ENCODE measurements at regions not wholly inside any gene's neighbourhood (a gene's known extent, or its start where the extent isn't known, plus 50 kb on each side); places are given as distances from the start of the nearest gene placed in this dataset.
A peak's percentile ranks its signal among the peaks of the same experiment; 100 is the strongest.
"Not testable (repeated sequence)": the region's sequence is repeated elsewhere in the genome, so short reads cannot be mapped to it uniquely, and the experiment has no call there.

DNA sequence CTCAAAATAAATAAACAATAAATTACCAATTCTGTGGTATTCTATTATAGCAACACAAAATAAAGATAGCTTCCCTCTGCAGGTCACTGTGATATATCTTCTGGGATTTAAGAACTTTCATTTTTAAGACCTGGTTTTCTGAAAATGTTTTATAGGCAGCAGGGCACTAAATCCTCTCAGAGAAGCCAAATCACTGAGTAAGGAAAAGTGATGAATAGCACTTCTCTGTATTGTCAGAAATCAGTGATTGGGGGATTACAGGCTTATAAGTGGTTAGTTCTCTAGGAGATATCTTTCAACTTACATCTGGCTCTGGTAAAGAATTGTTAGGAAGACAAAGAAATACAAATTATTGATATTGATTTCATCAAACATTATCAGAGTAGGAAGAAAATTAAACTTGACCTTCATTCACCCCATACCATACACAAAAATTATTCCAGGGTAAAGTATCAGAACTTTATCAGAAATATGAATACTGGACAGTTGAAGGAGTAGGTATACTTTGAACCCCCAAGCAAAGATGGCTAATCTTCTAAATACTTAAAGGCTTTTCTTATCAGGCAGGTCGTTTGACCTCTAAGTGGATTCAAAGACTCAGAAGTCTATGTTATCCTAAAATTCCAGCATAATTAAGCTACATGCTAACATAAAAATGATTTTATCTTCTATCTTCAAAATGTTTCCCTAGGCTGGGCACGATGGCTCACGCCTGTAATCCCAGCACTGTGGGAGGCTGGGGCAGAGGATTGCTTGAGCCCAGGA, 81.6 kb upstream of the USP9X start:
- DNase-seq (ENCODE audit: low read depth) = no peak

GRCh38 chrX:41005445-41005992, 79.7 kb upstream of the USP9X start:
- no peak for DNase-seq (ENCODE audit: low read depth)

- DNase-seq (ENCODE audit: low read depth) = peak; percentile 86
These were observed 75.1 kb upstream of the USP9X start for GRCh38 chrX:41009850-41010846.

DNA sequence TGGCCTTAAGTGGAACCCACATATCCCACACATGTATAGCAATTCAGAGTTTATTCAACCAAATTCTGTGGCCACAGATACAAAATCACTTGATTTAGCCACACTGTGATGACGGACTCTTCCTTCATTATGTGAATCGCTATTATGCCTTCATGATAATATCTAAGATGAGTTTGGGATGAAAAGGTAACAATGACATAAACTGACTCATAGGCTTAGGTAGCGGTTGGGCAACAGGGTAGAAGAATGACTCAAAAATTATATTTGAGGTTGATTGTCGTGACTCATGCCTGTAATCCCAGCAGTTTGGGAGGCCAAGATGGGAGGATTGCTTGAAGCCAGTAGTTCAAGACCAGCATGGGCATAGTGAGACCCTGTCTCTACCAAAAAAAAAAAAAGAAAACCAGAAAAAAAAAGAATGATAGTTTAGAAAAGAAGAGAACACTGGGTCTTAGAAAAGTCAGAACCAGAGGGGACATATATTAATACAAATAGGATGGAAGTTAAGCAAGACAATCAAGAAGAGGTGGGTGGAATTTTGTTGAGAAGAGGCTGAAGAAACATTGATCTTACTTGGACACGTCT, 70.4 kb upstream of the USP9X start:
- DNase-seq (ENCODE audit: low read depth) = no peak

- not testable (repeated sequence) for DNase-seq (ENCODE audit: low read depth)
These were observed 67.5 kb upstream of the USP9X start for GRCh38 chrX:41017785-41018184.

GRCh38 chrX:41018391-41019040, 66.7 kb upstream of the USP9X start:
- DNase-seq (ENCODE audit: low read depth) = not testable (repeated sequence)

GRCh38 chrX:41019041-41019392, 66.2 kb upstream of the USP9X start:
- no peak for DNase-seq (ENCODE audit: low read depth)

DNA sequence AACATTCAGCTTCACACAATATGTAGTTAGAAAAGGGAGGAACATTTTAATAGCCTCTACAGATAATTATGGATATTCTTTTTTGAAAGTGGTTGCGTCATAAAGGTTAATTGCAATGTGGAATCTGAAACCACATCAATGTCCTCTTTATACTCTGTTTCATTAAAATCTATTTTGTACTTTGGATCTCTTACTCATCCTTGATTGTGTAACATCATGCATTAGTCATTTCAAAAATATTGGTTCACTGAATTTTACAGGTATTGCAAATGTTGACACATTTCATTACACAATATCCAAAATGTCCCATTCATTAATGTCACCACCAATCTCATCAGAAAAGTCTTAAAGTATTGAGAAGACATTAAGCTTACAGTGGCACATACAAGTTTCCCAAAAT, 62.7 kb upstream of the USP9X start:
- DNase-seq (ENCODE audit: low read depth) = peak; percentile 18

GRCh38 chrX:41023098-41023497, 62.1 kb upstream of the USP9X start:
- no peak for DNase-seq (ENCODE audit: low read depth)

DNA sequence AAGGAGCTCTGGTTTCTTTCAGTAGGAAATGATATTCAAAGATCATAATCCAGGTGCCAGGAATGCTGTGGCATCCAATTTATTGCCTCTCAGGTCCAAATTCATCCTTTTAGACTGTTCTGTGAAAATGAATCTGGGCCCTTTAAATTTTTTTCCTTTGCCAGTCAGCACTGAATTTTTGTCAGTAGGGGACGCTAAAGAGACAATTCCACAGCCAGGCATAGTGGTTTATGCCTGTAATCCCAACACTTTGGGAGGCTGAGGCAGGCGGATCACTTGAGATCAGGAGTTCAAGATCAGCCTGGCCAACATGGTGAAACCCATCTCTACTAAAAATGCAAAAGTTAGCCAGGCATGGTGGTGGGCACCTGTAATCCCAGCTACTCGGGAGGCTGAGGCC, 60.9 kb upstream of the USP9X start:
- DNase-seq (ENCODE audit: low read depth) = not testable (repeated sequence)

DNA sequence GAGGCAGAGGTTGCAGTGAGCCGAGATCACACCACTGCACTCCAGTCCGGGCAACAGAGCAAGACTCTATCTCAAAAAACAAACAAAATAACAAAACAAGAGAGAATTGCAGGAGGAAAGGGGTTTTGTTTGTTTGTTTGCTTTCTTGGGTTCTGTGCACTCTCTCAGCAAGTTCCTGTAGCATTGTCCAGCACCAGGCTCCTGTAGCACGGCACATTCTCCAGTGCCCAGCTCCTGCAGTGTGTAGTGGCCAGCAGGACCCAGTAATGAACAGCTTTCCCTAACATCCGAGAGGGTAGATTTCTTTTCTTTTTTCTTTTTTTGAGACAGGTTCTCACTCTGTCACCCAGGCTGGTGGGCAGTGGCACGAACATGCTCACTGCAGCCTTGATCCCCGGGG, 60.5 kb upstream of the USP9X start:
- DNase-seq (ENCODE audit: low read depth) = no peak

DNA sequence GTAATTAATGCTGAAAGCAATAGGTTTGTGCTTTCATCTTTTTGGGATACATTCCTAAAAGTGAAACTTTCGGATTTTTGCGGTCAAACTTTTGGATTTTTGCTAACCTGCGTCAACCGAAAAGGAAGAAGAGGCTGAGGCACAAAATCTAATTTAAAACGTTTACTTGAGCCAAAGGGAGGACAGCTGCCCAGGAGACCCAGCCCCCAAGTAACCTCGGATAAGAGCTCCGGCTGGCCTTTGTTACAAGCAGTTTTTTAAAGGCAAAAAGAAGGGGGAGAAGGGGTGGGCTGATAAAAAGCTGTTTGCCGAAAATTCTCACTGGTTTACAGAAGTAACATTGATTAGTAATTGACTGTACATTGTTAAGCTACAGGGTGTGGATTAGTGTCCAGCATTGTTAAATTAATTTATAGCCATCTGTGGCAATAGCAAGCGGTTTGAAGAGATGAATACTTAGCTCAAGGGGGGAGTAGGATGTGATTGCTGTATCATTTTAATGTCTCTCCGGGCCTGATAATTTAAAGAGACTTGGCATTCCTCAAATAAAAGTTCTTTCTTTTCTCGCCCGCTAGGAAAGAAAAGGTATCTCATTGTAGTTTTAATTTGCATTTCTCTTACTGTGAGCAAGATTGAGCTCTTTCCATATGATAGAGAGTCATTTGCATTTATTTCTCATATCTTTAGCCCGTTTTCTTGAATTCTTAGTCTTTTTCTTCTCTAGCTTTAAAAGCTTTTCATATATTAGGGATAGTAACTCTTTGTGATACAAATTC, 59.1 kb upstream of the USP9X start:
- no peak for DNase-seq (ENCODE audit: low read depth)

DNA sequence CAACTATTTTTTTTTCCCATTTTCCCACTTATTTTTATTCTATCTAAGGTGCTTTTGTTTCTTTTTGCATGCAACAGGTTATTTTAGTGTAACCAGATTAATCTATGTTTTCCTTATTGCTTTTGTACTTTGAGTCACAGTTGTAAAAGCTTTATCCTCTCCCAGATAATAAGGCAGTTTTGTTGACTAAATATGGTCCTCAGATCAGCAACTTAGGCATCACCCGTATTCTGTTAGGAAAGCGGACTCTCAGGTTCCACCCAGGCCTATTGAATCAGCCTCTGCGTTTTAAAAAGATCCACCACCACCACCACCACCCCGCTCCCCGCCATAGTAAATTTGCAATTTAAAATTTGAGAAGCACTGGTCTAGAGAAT, 58.6 kb upstream of the USP9X start:
- no peak for DNase-seq (ENCODE audit: low read depth)

GRCh38 chrX:41029332-41029731, 55.9 kb upstream of the USP9X start:
- no peak for DNase-seq (ENCODE audit: low read depth)

DNA sequence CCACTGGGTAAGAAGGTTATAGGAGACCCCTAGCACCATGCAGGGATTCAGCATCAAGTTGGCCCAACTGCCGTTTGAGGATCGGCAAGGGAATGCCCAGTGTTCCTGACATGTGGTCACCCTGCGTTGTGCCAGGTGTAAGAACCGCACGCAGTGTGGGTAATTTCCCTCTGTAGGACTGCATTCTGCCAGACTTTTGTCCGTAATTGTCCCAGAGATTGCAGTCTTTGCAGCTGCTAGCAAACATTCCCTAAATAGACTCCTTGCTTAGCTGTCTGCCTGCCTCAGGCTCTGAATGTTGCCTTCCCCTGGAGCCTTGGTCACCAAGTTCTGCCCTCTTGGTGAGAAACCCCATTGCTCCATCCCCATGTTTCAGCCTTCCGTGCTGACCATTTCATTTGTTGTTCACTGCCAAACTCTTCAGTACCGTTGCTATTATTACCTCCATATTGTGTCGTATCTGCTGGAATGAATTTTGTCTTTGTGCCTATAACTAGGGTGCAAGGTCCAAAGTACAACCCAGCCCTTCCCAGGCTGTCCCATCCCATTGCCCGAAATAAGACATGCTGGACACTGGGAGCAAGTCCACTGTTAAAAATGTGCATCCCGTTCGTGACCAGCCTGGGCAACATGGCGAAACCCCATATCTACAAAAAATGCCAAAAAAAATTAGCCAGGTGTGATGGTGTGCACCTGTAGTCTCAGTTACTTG, 53.8 kb upstream of the USP9X start:
- no peak for DNase-seq (ENCODE audit: low read depth)

- DNase-seq (ENCODE audit: low read depth) = peak; percentile 3
These were observed 51.9 kb upstream of the USP9X start for GRCh38 chrX:41033299-41033698.

- not testable (repeated sequence) for DNase-seq (ENCODE audit: low read depth)
These were observed 50.3 kb upstream of the USP9X start for GRCh38 chrX:41034902-41035301.
